Pancreas (tissue), 10 donors: ENCODE measurements at regions not wholly inside any gene's neighbourhood (a gene's known extent, or its start where the extent isn't known, plus 50 kb on each side); places are given as distances from the start of the nearest gene placed in this dataset.

Experiments used
- ATAC-seq, 4 donors: fragments of 200-7000 bp; cut with Tn5 transposase; one replicate each; pipeline versions ENCODE4 v1.8.0 to v1.9.1; 2020; ENCODE audit warnings: mild to moderate bottlenecking in 4 of 4, moderate library complexity in 4 of 4
- DNase-seq, 6 donors: peaks; one replicate each; pipeline ENCODE4 v3.0.0-alpha.2; 2020
- FAIRE-seq: peaks from 2 replicates; lab custom pipeline; 2012; peaks lifted over from hg19 to GRCh38; lab: Jason Lieb, UNC
- H3K27ac ChIP-seq, 4 donors: fragments of 200-600 bp; sonication (generic); 1 replicate in 3 of 4; 2 replicates in 1 of 4; pipeline versions ENCODE4 v1.5.0 to v1.8.0; 2020
- H3K27me3 ChIP-seq, 4 donors: fragments of 200-600 bp; one replicate each; pipeline ENCODE4 v1.8.0; 2021
- H3K36me3 ChIP-seq, 3 donors: fragments of 200-600 bp; sonication (generic) in 1 of 3; one replicate each; pipeline versions ENCODE4 v1.5.0 to v1.8.0; 2020 to 2021
- H3K4me1 ChIP-seq, 3 donors: fragments of 200-600 bp; one replicate each; pipeline ENCODE4 v1.8.0; 2021
- H3K4me3 ChIP-seq, 4 donors: fragments of 200-600 bp; sonication (generic) in 2 of 4; one replicate each; pipeline versions ENCODE4 v1.5.0 to v1.8.0; 2020 to 2021
- H3K9me3 ChIP-seq, 4 donors: fragments of 200-600 bp; one replicate each; pipeline ENCODE4 v1.8.0; 2021
- CTCF ChIP-seq, 4 donors: fragments of 200-600 bp; sonication (generic) in 3 of 4; IDR thresholded peaks; one replicate each; pipeline versions ENCODE4 v1.5.0 to v1.8.0; 2021; ENCODE audit warnings: antibody characterized with exemption in 4 of 4
- WGBS, 2 donors: extraction: QIAGEN DNeasy Blood & Tissue Kit; methylation state at CpG; one replicate each; pipeline ENCODE4 v1.1.7; 2013; 5-methylcytosine and 5-hydroxymethylcytosine counted together
- intact Hi-C, 3 donors: fragments of 100-400 bp; cut with DNase I; formaldehyde crosslinking; loops; one replicate each; pipeline versions ENCODE4 v1.11.1 to v1.14.2; 2022
- donor health status: healthy with polysubstance abuse.
- donor health status: DM: no; HTN: no; CAD: no; lungs with moderate emphysema.
- donor health status: DM: no; HTN: no; CAD: no.
- donor health status: control.
- donor health status: control.
- donor health status: Bipolar disorder and iron deficiency.
- donor health status: DM: yes; HTN: yes; CAD: no.
- donor health status: DM: no; HTN: no; CAD: no.
- donor health status: DM: no; HTN: no; CAD: no.
- donor health status: DM: yes; HTN: yes; CAD: no.

GRCh38 chr3:159593927-159594605, 394.6 kb upstream of the IL12A start:
- FAIRE-seq (no peak), DNase-seq (no peak), ATAC-seq (no peak)
- no peaks in the 10 kb centered on the region for H3K36me3 ChIP-seq
- H3K9me3 ChIP-seq: no peaks in the 10 kb centered on the region
- no peak overlapping the region for H3K27ac ChIP-seq
- no peaks in the 10 kb centered on the region for H3K4me1 ChIP-seq
- intact Hi-C loops: no loop called here
- H3K4me3 ChIP-seq: no peak overlapping the region
- no peak for TF ChIP-seq CTCF (IDR thresholded peaks at IDR 0.05)
- 14 to 21% methylated on average over 3 of the region's 3 CpGs for WGBS, 2 donors
- no peaks in the 10 kb centered on the region for H3K27me3 ChIP-seq

- no peak for TF ChIP-seq CTCF (IDR thresholded peaks at IDR 0.05)
- no peak overlapping the region for H3K4me3 ChIP-seq
- peaks cover 0 to 2% (median 0%) of the 10 kb centered on the region in 4 donors for H3K27me3 ChIP-seq
- intact Hi-C loops: no loop called here
- no peaks in the 10 kb centered on the region for H3K4me1 ChIP-seq
- DNase-seq: no peak
- no peaks in the 10 kb centered on the region for H3K36me3 ChIP-seq
- H3K27ac ChIP-seq: no peak overlapping the region
- no peaks in the 10 kb centered on the region for H3K9me3 ChIP-seq
- no peak for ATAC-seq
- no peak for FAIRE-seq
Measured at GRCh38 chr3:159600291-159600690, 388.3 kb upstream of the IL12A start.

- H3K4me1 ChIP-seq: no peaks in the 10 kb centered on the region
- FAIRE-seq (no peak), ATAC-seq (no peak), DNase-seq (no peak)
- 53% methylated on average over 5 of the region's 5 CpGs for WGBS, 2 donors
- no peak overlapping the region for H3K4me3 ChIP-seq
- no peak for TF ChIP-seq CTCF (IDR thresholded peaks at IDR 0.05)
- intact Hi-C loops: no loop called here
- H3K9me3 ChIP-seq: no peaks in the 10 kb centered on the region
- H3K27me3 ChIP-seq: peaks cover 0 to 2% (median 0%) of the 10 kb centered on the region in 4 donors
- H3K36me3 ChIP-seq: no peaks in the 10 kb centered on the region
- H3K27ac ChIP-seq: no peak overlapping the region
Measured at GRCh38 chr3:159604151-159604581, 384.5 kb upstream of the IL12A start.

- peaks cover 0 to 2% (median 0%) of the 10 kb centered on the region in 4 donors for H3K27me3 ChIP-seq
- no peak for ATAC-seq
- no peak for FAIRE-seq
Measured at GRCh38 chr3:159605101-159605500, 383.5 kb upstream of the IL12A start.

More at GRCh38 chr3:159605101-159605500, 383.5 kb upstream of the IL12A start:
- H3K9me3 ChIP-seq: no peaks in the 10 kb centered on the region
- WGBS, 2 donors: 52 to 69% methylated on average over 3 of the region's 3 CpGs
- no peak for TF ChIP-seq CTCF (IDR thresholded peaks at IDR 0.05)
- H3K4me1 ChIP-seq: no peaks in the 10 kb centered on the region
- no peaks in the 10 kb centered on the region for H3K36me3 ChIP-seq
- H3K4me3 ChIP-seq: no peak overlapping the region
- intact Hi-C loops: no loop called here
- no peak overlapping the region for H3K27ac ChIP-seq
- no peak for DNase-seq
